DMS114 treated with DMSO at 0.1 percent for 48 hours (cell line): ENCODE measurements at regions not wholly inside any gene's neighbourhood (a gene's known extent, or its start where the extent isn't known, plus 50 kb on each side); places are given as distances from the start of the nearest gene placed in this dataset.

Experiments
- DNase-seq: peaks from one replicate; lab custom pipeline; 2025; ENCODE audit not compliant: unreplicated experiment; lab: John Stamatoyannopoulos, UW

- no peak for DNase-seq
Measured at GRCh38 chr10:53013201-53013810, 240.7 kb upstream of the MBL2 start.

GRCh38 chr10:53009961-53010907 lies 237.7 kb upstream of the MBL2 start:
- DNase-seq: no peak

- no peak for DNase-seq
Measured at GRCh38 chr10:53007527-53007842, 234.9 kb upstream of the MBL2 start.

GRCh38 chr10:53006663-53007526 lies 234.3 kb upstream of the MBL2 start:
- DNase-seq: no peak

GRCh38 chr10:53005612-53006345 lies 233.2 kb upstream of the MBL2 start:
- no peak for DNase-seq

- no peak for DNase-seq
Measured at GRCh38 chr10:53003094-53003493, 230.5 kb upstream of the MBL2 start.

GRCh38 chr10:52999681-53000080 lies 227.1 kb upstream of the MBL2 start:
- no peak for DNase-seq

GRCh38 chr10:52999258-52999657 lies 226.7 kb upstream of the MBL2 start:
- no peak for DNase-seq

- DNase-seq: no peak
Measured at GRCh38 chr10:52997007-52997406, 224.4 kb upstream of the MBL2 start.

GRCh38 chr10:52994370-52994769 lies 221.8 kb upstream of the MBL2 start:
- DNase-seq: no peak

GRCh38 chr10:52993109-52993508 lies 220.5 kb upstream of the MBL2 start:
- no peak for DNase-seq

- DNase-seq: no peak
Measured at GRCh38 chr10:52992567-52992966, 220.0 kb upstream of the MBL2 start.

- no peak for DNase-seq
Measured at GRCh38 chr10:52988923-52989322, 216.3 kb upstream of the MBL2 start.

- no peak for DNase-seq
Measured at GRCh38 chr10:52986125-52986524, 213.5 kb upstream of the MBL2 start.

- DNase-seq: no peak
Measured at GRCh38 chr10:52984169-52984568, 211.6 kb upstream of the MBL2 start.

GRCh38 chr10:52979295-52979990 lies 206.9 kb upstream of the MBL2 start:
- DNase-seq: no peak

- DNase-seq: no peak
Measured at GRCh38 chr10:52977581-52977980, 205.0 kb upstream of the MBL2 start.

GRCh38 chr10:52967806-52968795 lies 195.5 kb upstream of the MBL2 start:
- DNase-seq: no peak

GRCh38 chr10:52966904-52967303 lies 194.3 kb upstream of the MBL2 start:
- no peak for DNase-seq
